Thymus (tissue), 11 donors: ENCODE measurements at regions not wholly inside any gene's neighbourhood (a gene's known extent, or its start where the extent isn't known, plus 50 kb on each side); places are given as distances from the start of the nearest gene placed in this dataset.
"Not testable (repeated sequence)": the region's sequence is repeated elsewhere in the genome, so short reads cannot be mapped to it uniquely, and the experiment has no call there.

ENCODE experiments used
- DNase-seq, 9 donors: peaks; one replicate each; pipeline ENCODE4 v3.0.0-alpha.2; 2013; ENCODE audit warnings: low spot score in 9 of 9, low read depth in 6 of 9, missing footprints in 1 of 9
- H3K27ac ChIP-seq, 2 donors: one replicate each; pipeline ENCODE4 v1.5.1; 2013; ENCODE audit warnings: control low read depth in 1 of 2, low read depth in 1 of 2, low read length in 1 of 2, mild to moderate bottlenecking in 1 of 2, moderate library complexity in 1 of 2
- H3K27me3 ChIP-seq, 2 donors: one replicate each; pipeline ENCODE4 v1.5.1; 2013; ENCODE audit warnings: low read length in 1 of 2; ENCODE audit not compliant: control insufficient read depth in 2 of 2, insufficient read depth in 1 of 2
- H3K36me3 ChIP-seq, 2 donors: one replicate each; pipeline ENCODE4 v1.5.1; 2013; ENCODE audit warnings: low read length in 1 of 2, mild to moderate bottlenecking in 1 of 2, moderate library complexity in 1 of 2; ENCODE audit not compliant: control insufficient read depth in 2 of 2, insufficient read depth in 2 of 2
- H3K4me1 ChIP-seq, 2 donors: one replicate each; pipeline ENCODE4 v1.5.1; 2013; ENCODE audit warnings: low read length in 2 of 2; ENCODE audit not compliant: control insufficient read depth in 2 of 2, insufficient read depth in 2 of 2
- H3K4me3 ChIP-seq, 2 donors: one replicate each; pipeline ENCODE4 v1.5.1; 2013; ENCODE audit warnings: low read length in 2 of 2, control low read depth in 1 of 2, mild to moderate bottlenecking in 1 of 2
- H3K9me3 ChIP-seq, 2 donors: one replicate each; pipeline ENCODE4 v1.5.1; 2013; ENCODE audit warnings: low read length in 1 of 2, mild to moderate bottlenecking in 1 of 2; ENCODE audit not compliant: control insufficient read depth in 2 of 2, insufficient read depth in 1 of 2
- WGBS: extraction: QIAGEN DNeasy Blood & Tissue Kit; methylation state at CpG from one replicate; pipeline ENCODE4 v1.1.7; 2013; 5-methylcytosine and 5-hydroxymethylcytosine counted together
- donor health status: healthy.

- H3K4me1 ChIP-seq, DNase-seq, H3K4me3 ChIP-seq, H3K36me3 ChIP-seq, H3K9me3 ChIP-seq, H3K27me3 ChIP-seq, H3K27ac ChIP-seq: not testable (repeated sequence)
- 71% methylated on average over 20 of the region's 20 CpGs for WGBS
These were observed 109.7 kb upstream of the ZNG1E start for GRCh38 chr9:65566018-65566417.

DNA sequence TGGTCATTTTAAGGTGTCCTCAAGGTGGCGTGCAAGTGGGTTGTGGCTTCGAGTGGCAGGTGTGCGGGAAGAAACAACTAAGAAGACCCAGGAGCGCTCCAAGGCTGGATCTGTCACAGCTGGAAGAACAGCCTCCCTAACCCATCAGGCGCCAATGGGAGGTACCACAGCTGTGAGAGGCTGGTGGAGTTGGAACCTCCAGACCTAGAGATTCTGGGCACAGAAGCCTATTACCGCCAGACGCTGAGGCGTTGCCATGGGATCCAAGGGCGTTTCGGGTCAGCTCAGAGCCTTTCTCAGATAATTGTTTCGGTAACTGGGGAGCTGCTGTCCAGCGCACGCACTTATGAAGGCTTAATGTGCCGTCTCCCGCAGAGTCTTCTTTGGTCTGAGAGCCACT is 156.7 kb upstream of the ZNG1E start:
- H3K36me3 ChIP-seq, H3K27ac ChIP-seq, H3K4me3 ChIP-seq, H3K9me3 ChIP-seq, H3K4me1 ChIP-seq, DNase-seq, H3K27me3 ChIP-seq: not testable (repeated sequence)
- 68% methylated on average over 4 of the region's 15 CpGs for WGBS

DNA sequence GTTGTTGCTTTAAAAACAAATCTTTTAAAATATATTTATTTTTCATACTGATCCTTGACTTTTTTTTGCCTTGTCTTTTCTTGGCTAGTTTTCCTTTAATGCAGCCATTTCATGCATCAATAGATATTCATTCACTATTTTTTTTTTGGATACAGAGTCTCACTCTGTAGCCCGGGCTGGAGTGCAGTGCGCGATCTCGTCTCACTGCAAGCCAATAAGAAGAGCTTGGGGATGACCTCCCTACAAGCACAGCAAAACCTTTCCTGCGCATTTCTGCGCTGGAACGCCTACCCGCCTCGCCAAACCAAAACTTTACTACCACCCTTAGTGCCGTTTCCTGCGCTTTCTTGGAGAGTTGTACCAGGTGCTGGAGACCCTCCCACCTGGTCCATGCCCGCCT is 161.3 kb upstream of the ZNG1E start:
- H3K27ac ChIP-seq, DNase-seq, H3K4me1 ChIP-seq, H3K36me3 ChIP-seq, H3K4me3 ChIP-seq, H3K9me3 ChIP-seq, H3K27me3 ChIP-seq: not testable (repeated sequence)
- 93% methylated on average over 12 of the region's 12 CpGs for WGBS

DNA sequence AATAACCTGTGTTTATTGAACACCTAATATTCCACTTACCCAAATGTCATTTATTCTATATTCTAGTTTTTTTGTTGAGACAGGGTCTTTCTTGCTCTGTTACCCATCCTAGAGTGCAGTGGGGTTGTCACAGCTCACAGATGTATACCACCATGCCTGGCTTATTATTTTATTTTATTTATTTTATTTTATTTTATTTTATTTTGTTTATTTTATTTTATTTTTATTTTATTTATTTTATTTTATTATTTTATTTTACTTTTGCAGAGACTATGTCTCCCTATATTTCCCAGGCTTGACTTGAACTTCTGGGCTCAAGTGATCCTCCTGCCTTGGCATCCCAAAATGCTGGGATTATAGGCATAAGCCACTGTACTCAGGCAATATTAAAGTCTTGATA is 167.8 kb upstream of the ZNG1E start:
- H3K27me3 ChIP-seq, H3K9me3 ChIP-seq, H3K36me3 ChIP-seq, DNase-seq, H3K27ac ChIP-seq, H3K4me3 ChIP-seq, H3K4me1 ChIP-seq: not testable (repeated sequence)

DNA sequence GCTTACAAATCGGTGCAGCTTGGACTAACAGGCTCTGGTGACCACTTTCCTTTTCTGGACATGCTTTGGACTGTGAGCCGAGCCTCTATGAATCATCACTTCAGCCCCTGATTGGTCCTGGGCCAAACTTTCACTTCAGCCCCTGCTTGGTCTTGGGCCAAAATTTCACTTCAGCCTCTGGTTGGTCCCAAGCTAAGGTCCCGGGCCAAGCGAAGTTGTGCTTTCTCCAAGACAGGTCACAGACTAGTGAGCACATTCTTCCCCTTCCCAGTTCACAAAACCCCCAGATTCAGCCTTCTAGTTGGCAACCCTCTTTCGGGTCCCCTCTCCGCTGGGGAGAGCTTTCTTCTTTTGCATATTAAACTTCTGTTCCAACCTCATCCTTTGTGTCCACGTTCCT is 171.0 kb upstream of the ZNG1E start:
- H3K27me3 ChIP-seq, H3K4me1 ChIP-seq, H3K9me3 ChIP-seq, H3K4me3 ChIP-seq, H3K36me3 ChIP-seq, H3K27ac ChIP-seq, DNase-seq: not testable (repeated sequence)
- 86% methylated on average over 5 of the region's 7 CpGs for WGBS

GRCh38 chr9:65503696-65504095 is 172.0 kb upstream of the ZNG1E start:
- WGBS = 95% methylated on average over 15 of the region's 16 CpGs
- not testable (repeated sequence) for H3K36me3 ChIP-seq, H3K27ac ChIP-seq, H3K4me3 ChIP-seq, H3K9me3 ChIP-seq, H3K4me1 ChIP-seq, H3K27me3 ChIP-seq, DNase-seq

DNA sequence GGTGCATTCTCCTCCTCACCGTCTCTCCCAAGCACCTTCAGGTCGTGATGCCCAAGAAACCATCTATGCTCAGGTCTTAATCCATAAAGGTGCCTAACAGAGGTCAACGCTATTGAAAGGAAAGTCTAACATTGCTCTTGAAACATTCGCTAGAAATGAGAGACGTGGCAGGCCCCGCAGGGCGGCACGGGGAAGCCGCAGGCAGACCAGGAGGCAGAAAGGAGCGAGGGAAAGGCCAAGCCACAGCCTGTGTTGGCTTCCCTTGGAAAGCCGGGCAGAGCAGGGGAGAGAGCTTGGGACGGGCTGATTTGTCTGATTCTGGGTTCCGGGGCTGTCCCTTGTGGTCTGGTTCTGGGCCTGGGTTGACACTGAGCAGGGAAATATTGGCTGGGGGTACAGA is 192.8 kb upstream of the ZNG1E start:
- WGBS = 86% methylated on average over 13 of the region's 13 CpGs
- DNase-seq = not testable (repeated sequence)

GRCh38 chr9:65481291-65481690 is 194.4 kb upstream of the ZNG1E start:
- not testable (repeated sequence) for H3K4me3 ChIP-seq, H3K36me3 ChIP-seq, H3K27me3 ChIP-seq, H3K27ac ChIP-seq, H3K4me1 ChIP-seq, DNase-seq, H3K9me3 ChIP-seq
- WGBS = 85% methylated on average over 10 of the region's 10 CpGs

More for the DNA sequence above, 192.8 kb upstream of the ZNG1E start:
- not testable (repeated sequence) for H3K27ac ChIP-seq, H3K27me3 ChIP-seq, H3K4me3 ChIP-seq, H3K9me3 ChIP-seq, H3K4me1 ChIP-seq, H3K36me3 ChIP-seq

- not testable (repeated sequence) for H3K36me3 ChIP-seq, H3K4me3 ChIP-seq, H3K27me3 ChIP-seq, H3K9me3 ChIP-seq, H3K4me1 ChIP-seq, DNase-seq, H3K27ac ChIP-seq
- WGBS = 84% methylated on average over 7 of the region's 7 CpGs
These were observed 189.9 kb upstream of the FOXD4L5 start for GRCh38 chr9:65474891-65475290.

DNA sequence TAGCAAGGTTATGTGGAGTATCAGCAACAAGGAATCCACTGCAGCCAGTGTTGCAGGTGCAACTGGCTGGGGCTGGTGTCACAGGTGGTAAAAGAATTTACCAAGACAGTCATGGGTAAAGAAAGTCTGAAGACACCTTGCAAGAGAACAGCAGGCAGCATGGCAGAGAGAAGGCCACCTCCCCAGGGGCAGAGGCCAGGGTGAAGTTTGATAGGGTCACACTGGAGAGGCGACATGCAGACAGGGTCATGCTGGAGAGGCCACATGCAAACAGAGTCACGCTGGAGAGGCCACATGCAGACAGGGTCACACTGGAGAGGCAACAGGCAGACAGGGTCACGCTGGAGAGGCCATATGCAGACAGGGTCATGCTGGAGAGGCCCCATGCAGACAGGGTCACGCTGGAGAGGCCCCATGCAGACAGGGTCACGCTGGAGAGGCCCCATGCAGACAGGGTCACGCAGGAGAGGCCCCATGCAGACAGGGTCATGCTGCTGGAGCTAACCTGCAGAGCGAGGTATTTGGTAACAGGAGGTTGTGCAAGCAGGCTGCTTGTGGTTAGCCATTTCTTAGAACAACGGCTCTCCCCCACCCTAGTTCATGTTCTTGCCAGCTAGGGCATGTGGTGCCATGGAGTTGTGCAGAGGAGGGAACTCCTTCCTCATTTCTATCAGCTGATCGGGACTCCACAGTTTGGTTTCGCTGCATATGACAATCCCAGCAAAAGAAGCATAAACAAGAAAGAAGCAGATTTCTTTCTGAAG is 188.2 kb upstream of the FOXD4L5 start:
- H3K9me3 ChIP-seq, H3K27ac ChIP-seq, DNase-seq, H3K4me3 ChIP-seq, H3K36me3 ChIP-seq, H3K27me3 ChIP-seq, H3K4me1 ChIP-seq: not testable (repeated sequence)
- 70% methylated on average over 10 of the region's 10 CpGs for WGBS
